Spleen (tissue), 11 donors: ENCODE measurements at regions not wholly inside any gene's neighbourhood (a gene's known extent, or its start where the extent isn't known, plus 50 kb on each side); places are given as distances from the start of the nearest gene placed in this dataset.

Experiments
- DNase-seq: peaks from one replicate; pipeline ENCODE4 v3.0.0-alpha.2; 2020
- H3K27ac ChIP-seq, 8 donors: fragments of 200-600 bp; sonication (generic) in 7 of 8; 1 replicate in 4 of 8; 2 replicates in 4 of 8; pipeline versions ENCODE4 v1.5.0 to v1.8.0; 2016 to 2021; ENCODE audit warnings: inconsistent platforms in 4 of 8, mild to moderate bottlenecking in 4 of 8, moderate library complexity in 1 of 8
- H3K27me3 ChIP-seq, 7 donors: fragments of 200-600 bp; sonication (generic) in 6 of 7; replicated peaks in 1 of 7; 1 replicate in 4 of 7; 2 replicates in 3 of 7; pipeline versions ENCODE4 v1.5.0 to v1.8.0; 2016 to 2021; ENCODE audit warnings: inconsistent platforms in 3 of 7, mild to moderate bottlenecking in 1 of 7
- H3K36me3 ChIP-seq, 6 donors: fragments of 200-600 bp; sonication (generic) in 5 of 6; 1 replicate in 4 of 6; 2 replicates in 2 of 6; pipeline versions ENCODE4 v1.5.0 to v1.8.0; 2016 to 2021; ENCODE audit warnings: inconsistent platforms in 2 of 6
- H3K4me1 ChIP-seq, 6 donors: fragments of 200-600 bp; sonication (generic) in 5 of 6; 1 replicate in 3 of 6; 2 replicates in 3 of 6; pipeline versions ENCODE4 v1.5.0 to v1.8.0; 2016 to 2021; ENCODE audit warnings: inconsistent platforms in 3 of 6
- H3K4me3 ChIP-seq, 8 donors: fragments of 200-600 bp; sonication (generic) in 7 of 8; 1 replicate in 4 of 8; 2 replicates in 4 of 8; pipeline versions ENCODE4 v1.5.0 to v1.8.0; 2016 to 2021; ENCODE audit warnings: inconsistent platforms in 4 of 8, mild to moderate bottlenecking in 4 of 8, moderate library complexity in 2 of 8
- H3K9me3 ChIP-seq, 8 donors: fragments of 200-600 bp; sonication (generic) in 7 of 8; 1 replicate in 4 of 8; 2 replicates in 4 of 8; pipeline versions ENCODE4 v1.5.0 to v1.8.0; 2016 to 2021; ENCODE audit warnings: inconsistent platforms in 4 of 8
- CTCF ChIP-seq, 11 experiments: fragments of 200-600 bp in 7 of 11; fragments of 450-650 bp in 4 of 11; sonication (generic) in 4 of 11; IDR thresholded peaks in 8 of 11; conservative IDR thresholded peaks in 3 of 11; 1 replicate in 7 of 11; 2 replicates in 4 of 11; pipeline versions ENCODE4 v1.4.0 to v1.8.0; 2016 to 2021; ENCODE audit warnings: antibody characterized with exemption in 11 of 11, inconsistent platforms in 4 of 11, mild to moderate bottlenecking in 1 of 11
- POLR2A ChIP-seq, 3 donors: fragments of 450-650 bp; IDR thresholded peaks; one replicate each; pipeline ENCODE4 v1.5.1; 2017; ENCODE audit warnings: antibody characterized with exemption in 3 of 3, mild to moderate bottlenecking in 1 of 3
- POLR2AphosphoS5 ChIP-seq, 3 donors: sonication (generic); formaldehyde crosslinking; IDR thresholded peaks; one replicate each; pipeline ENCODE4 v1.5.1; 2017; ENCODE audit warnings: antibody characterized with exemption in 3 of 3
- WGBS, 5 donors: extraction: QIAGEN DNeasy Blood & Tissue Kit in 3 of 5; methylation state at CpG; one replicate each; pipeline versions ENCODE4 v1.1.5 to v1.1.7; 2013 to 2018; 5-methylcytosine and 5-hydroxymethylcytosine counted together
- intact Hi-C: fragments of 100-400 bp; cut with DNase I; formaldehyde crosslinking; loops from one replicate; pipeline ENCODE4 v1.15.0; 2023; ENCODE audit warnings: low total_unique reads
- donor health status: healthy with polysubstance abuse.
- donor health status: DM: no; HTN: no; CAD: no; lungs with moderate emphysema.
- donor health status: DM: no; HTN: no; CAD: no.
- donor health status: Bipolar disorder and iron deficiency.
- donor health status: healthy.
- donor health status: DM: no; HTN: no; CAD: no.
- donor health status: DM: yes; HTN: yes; CAD: no.

GRCh38 chr13:21834521-21834920 is 163.6 kb downstream of the FGF9 start:
- Histone ChIP-seq H3K4me3 (no peak overlapping the region), H3K4me1 (no peaks in the 10 kb centered on the region), H3K27me3 (no peaks in the 10 kb centered on the region), H3K36me3 (no peaks in the 10 kb centered on the region), H3K9me3 (peaks cover 0 to 9% (median 0%) of the 10 kb centered on the region in 8 donors), H3K27ac (no peak overlapping the region)
- intact Hi-C loops, result no loop called here
- TF ChIP-seq POLR2AphosphoS5 (IDR thresholded peaks at IDR 0.05) (no peak), CTCF (IDR thresholded peaks at IDR 0.05 in 8 of 11, conservative IDR thresholded peaks at IDR 0.05 in 3 of 11) (no peak), POLR2A (IDR thresholded peaks at IDR 0.05) (no peak)
- 55 to 66% (median 60%) methylated on average over 6 of the region's 6 CpGs for WGBS, 5 donors
- DNase-seq, result no peak

- no peak overlapping the region for H3K27ac ChIP-seq
- no peak for DNase-seq
- no peak overlapping the region for H3K4me3 ChIP-seq
- H3K9me3 ChIP-seq, result peaks cover 0 to 5% (median 0%) of the 10 kb centered on the region in 8 donors
- intact Hi-C loops, result no loop called here
- 76 to 82% (median 78%) methylated on average over 3 of the region's 3 CpGs for WGBS, 5 donors
- no peaks in the 10 kb centered on the region for H3K4me1 ChIP-seq
- no peaks in the 10 kb centered on the region for H3K36me3 ChIP-seq
- TF ChIP-seq POLR2AphosphoS5 (IDR thresholded peaks at IDR 0.05) (no peak), CTCF (IDR thresholded peaks at IDR 0.05 in 8 of 11, conservative IDR thresholded peaks at IDR 0.05 in 3 of 11) (no peak), POLR2A (IDR thresholded peaks at IDR 0.05) (no peak)
- H3K27me3 ChIP-seq, result no peaks in the 10 kb centered on the region
Measured at GRCh38 chr13:21837288-21837687, 166.4 kb downstream of the FGF9 start.

GRCh38 chr13:21837841-21838551 is 167.1 kb downstream of the FGF9 start:
- TF ChIP-seq POLR2AphosphoS5 (IDR thresholded peaks at IDR 0.05) (no peak), CTCF (IDR thresholded peaks at IDR 0.05 in 8 of 11, conservative IDR thresholded peaks at IDR 0.05 in 3 of 11) (no peak), POLR2A (IDR thresholded peaks at IDR 0.05) (no peak)
- WGBS, 5 donors, result 59 to 67% (median 63%) methylated on average over 11 of the region's 11 CpGs
- H3K27ac ChIP-seq, result no peak overlapping the region

GRCh38 chr13:21846605-21847004 is 175.7 kb downstream of the FGF9 start:
- H3K27ac ChIP-seq, result no peak overlapping the region
- WGBS, 5 donors, result 66 to 85% (median 76%) methylated on average over 4 of the region's 4 CpGs

More at GRCh38 chr13:21837841-21838551, 167.1 kb downstream of the FGF9 start:
- Histone ChIP-seq H3K9me3 (no peaks in the 10 kb centered on the region), H3K4me1 (no peaks in the 10 kb centered on the region), H3K4me3 (no peak overlapping the region), H3K27me3 (no peaks in the 10 kb centered on the region), H3K36me3 (no peaks in the 10 kb centered on the region)
- no peak for DNase-seq
- intact Hi-C loops, result no loop called here

More at GRCh38 chr13:21846605-21847004, 175.7 kb downstream of the FGF9 start:
- no peaks in the 10 kb centered on the region for H3K27me3 ChIP-seq
- H3K36me3 ChIP-seq, result no peaks in the 10 kb centered on the region
- no peak overlapping the region for H3K4me3 ChIP-seq
- TF ChIP-seq POLR2AphosphoS5 (IDR thresholded peaks at IDR 0.05) (no peak), CTCF (IDR thresholded peaks at IDR 0.05 in 8 of 11, conservative IDR thresholded peaks at IDR 0.05 in 3 of 11) (no peak), POLR2A (IDR thresholded peaks at IDR 0.05) (no peak)
- DNase-seq, result no peak
- no peaks in the 10 kb centered on the region for H3K4me1 ChIP-seq
- intact Hi-C loops, result no loop called here
- no peaks in the 10 kb centered on the region for H3K9me3 ChIP-seq
